SK-N-SH (cell line): ENCODE measurements at regions not wholly inside any gene's neighbourhood (a gene's known extent, or its start where the extent isn't known, plus 50 kb on each side); places are given as distances from the start of the nearest gene placed in this dataset.

ENCODE experiments used
- CTCF ChIA-PET: fragments of 300-600, 350-600 bp; formaldehyde crosslinking; extraction: SDS; loops from one replicate; lab custom pipeline; 2021; lab: Yijun Ruan, JAX
- POLR2A ChIA-PET: fragments of 350-600 bp; sonication (Branson Sonifier 250); formaldehyde crosslinking; extraction: SDS; loops from one replicate; lab custom pipeline; 2020; ENCODE audit warnings: antibody characterized with exemption, inconsistent platforms; lab: Yijun Ruan, JAX
- DNase-seq: peaks from one replicate; pipeline ENCODE4 v3.0.0; 2012
- H2AFZ ChIP-seq: fragments of 200-600 bp; sonication (generic); 2 replicates; pipeline ENCODE4 v1.8.1; 2016; ENCODE audit warnings: antibody characterized with exemption, mild to moderate bottlenecking, low read depth
- H3F3A ChIP-seq: fragments of 200-600 bp; sonication (generic); replicated peaks from 2 replicates; pipeline ENCODE3; 2016; ENCODE audit warnings: antibody characterized with exemption, mild to moderate bottlenecking; ENCODE audit not compliant: insufficient read depth
- H3K27ac ChIP-seq, 2 experiments: fragments of 200-500 bp in 1 of 2; fragments of 200-600 bp in 1 of 2; sonication (Bioruptor generic) in 1 of 2; sonication (generic), shearing (Covaris generic) in 1 of 2; 2 replicates each; pipeline versions ENCODE4 v1.5.1 to v1.6.1; 2014 to 2016; ENCODE audit warnings: low read depth in 2 of 2, inconsistent platforms in 1 of 2, low read length in 1 of 2, mild to moderate bottlenecking in 1 of 2, mixed read lengths in 1 of 2
- H3K27me3 ChIP-seq: fragments of 200-600 bp; sonication (generic), shearing (Covaris generic); 2 replicates; pipeline ENCODE4 v1.6.1; 2016; ENCODE audit warnings: mixed run types; ENCODE audit not compliant: insufficient read depth
- H3K36me3 ChIP-seq, 2 experiments: fragments of 200-500 bp in 1 of 2; fragments of 200-600 bp in 1 of 2; sonication (Bioruptor generic) in 1 of 2; sonication (generic) in 1 of 2; replicated peaks in 1 of 2; 2 replicates each; pipeline versions ENCODE3 to v1.5.1; 2014 to 2016; ENCODE audit warnings: low read length in 1 of 2, mild to moderate bottlenecking in 1 of 2; ENCODE audit not compliant: insufficient read depth in 2 of 2, control insufficient read depth in 1 of 2
- H3K4me1 ChIP-seq, 2 experiments: fragments of 200-500 bp in 1 of 2; fragments of 200-600 bp in 1 of 2; sonication (Bioruptor generic) in 1 of 2; sonication (generic), shearing (Covaris generic) in 1 of 2; 2 replicates each; pipeline versions ENCODE4 v1.5.1 to v1.6.1; 2014 to 2016; ENCODE audit warnings: low read depth in 1 of 2, low read length in 1 of 2, mixed run types in 1 of 2; ENCODE audit not compliant: insufficient read depth in 2 of 2, control insufficient read depth in 1 of 2
- H3K4me2 ChIP-seq: fragments of 200-600 bp; sonication (generic), shearing (Covaris generic); 2 replicates; pipeline ENCODE4 v1.6.1; 2017; ENCODE audit warnings: mixed run types
- H3K4me3 ChIP-seq, 2 experiments: fragments of 200-500 bp in 1 of 2; fragments of 200-600 bp in 1 of 2; sonication (Bioruptor generic) in 1 of 2; sonication (generic), shearing (Covaris generic) in 1 of 2; 2 replicates each; pipeline versions ENCODE4 v1.5.1 to v1.8.1; 2014 to 2016; ENCODE audit warnings: low read depth in 2 of 2, inconsistent platforms in 1 of 2, low read length in 1 of 2, mild to moderate bottlenecking in 1 of 2, mixed read lengths in 1 of 2, moderate library complexity in 1 of 2
- H3K79me2 ChIP-seq: fragments of 200-600 bp; sonication (generic); 2 replicates; pipeline ENCODE4 v1.8.1; 2017; ENCODE audit warnings: mild to moderate bottlenecking; ENCODE audit not compliant: insufficient read depth
- H3K9ac ChIP-seq: fragments of 200-600 bp; sonication (generic); 2 replicates; pipeline ENCODE4 v1.6.1; 2017; ENCODE audit warnings: mixed run types
- H3K9me2 ChIP-seq: fragments of 200-600 bp; sonication (generic); 2 replicates; pipeline ENCODE4 v1.6.1; 2017; ENCODE audit warnings: mixed run types
- H3K9me3 ChIP-seq: fragments of 200-600 bp; sonication (generic); 2 replicates; pipeline ENCODE4 v1.6.1; 2017; ENCODE audit warnings: mixed run types, mild to moderate bottlenecking, moderate library complexity
- H4K20me1 ChIP-seq: fragments of 200-600 bp; sonication (generic); 2 replicates; pipeline ENCODE4 v1.6.1; 2017; ENCODE audit warnings: mild to moderate bottlenecking, mixed run types; ENCODE audit not compliant: insufficient read depth
- CTCF ChIP-seq: fragments of 200-600 bp; sonication (generic); IDR thresholded peaks from 2 replicates; pipeline ENCODE4 v1.6.1; 2017; ENCODE audit warnings: antibody characterized with exemption, mild to moderate bottlenecking, moderate library complexity
- ELF1 ChIP-seq: IDR thresholded peaks from 2 replicates; pipeline ENCODE4 v1.4.0; 2012
- EP300 ChIP-seq, 2 experiments: IDR thresholded peaks; 2 replicates each; pipeline versions ENCODE4 v1.4.0 to v1.6.1; 2012; ENCODE audit warnings: borderline replicate concordance in 1 of 2, low read depth in 1 of 2, low read length in 1 of 2
- EZH2phosphoT487 ChIP-seq: fragments of 200-600 bp; sonication (generic); IDR thresholded peaks from 2 replicates; pipeline ENCODE4 v1.6.1; 2017; ENCODE audit warnings: low read depth, mixed run types, mild to moderate bottlenecking, antibody characterized with exemption, moderate library complexity, borderline replicate concordance
- FOSL2 ChIP-seq: IDR thresholded peaks from 2 replicates; pipeline ENCODE4 v1.4.0; 2012; ENCODE audit warnings: low read depth, mild to moderate bottlenecking, moderate library complexity, borderline replicate concordance
- GABPA ChIP-seq: IDR thresholded peaks from 2 replicates; pipeline ENCODE4 v1.4.0; 2012; ENCODE audit warnings: low read depth, mild to moderate bottlenecking
- GATA2 ChIP-seq: sonication (generic); formaldehyde crosslinking; IDR thresholded peaks from 2 replicates; pipeline ENCODE4 v1.5.0; 2020; ENCODE audit warnings: mild to moderate bottlenecking, missing genetic modification reagents
- IRF3 ChIP-seq: fragments of 150-350 bp; IDR thresholded peaks from 2 replicates; pipeline ENCODE4 v1.6.1; 2016; ENCODE audit warnings: mild to moderate bottlenecking, low read depth, low read length
- JUND ChIP-seq: IDR thresholded peaks from 2 replicates; pipeline ENCODE4 v1.4.0; 2012
- MAX ChIP-seq: IDR thresholded peaks from 2 replicates; pipeline ENCODE4 v1.4.0; 2012; ENCODE audit warnings: low read depth
- MEF2A ChIP-seq: IDR thresholded peaks from 2 replicates; pipeline ENCODE4 v1.4.0; 2012; ENCODE audit warnings: low read depth, borderline replicate concordance
- MXI1 ChIP-seq: IDR thresholded peaks from 2 replicates; pipeline ENCODE4 v1.6.1; 2012; ENCODE audit warnings: mild to moderate bottlenecking, low read depth, low read length, improper control_type of control experiment
- PBX3 ChIP-seq: IDR thresholded peaks from 2 replicates; pipeline ENCODE4; 2012
- POLR2AphosphoS5 ChIP-seq: IDR thresholded peaks from 2 replicates; pipeline ENCODE4 v1.6.1; 2012; ENCODE audit warnings: low read depth, low read length
- RAD21 ChIP-seq: IDR thresholded peaks from 2 replicates; pipeline ENCODE4 v1.6.1; 2012; ENCODE audit warnings: mild to moderate bottlenecking, low read length
- RCOR1 ChIP-seq: fragments of 150-350 bp; IDR thresholded peaks from 2 replicates; pipeline ENCODE4 v1.6.1; 2017; ENCODE audit warnings: antibody characterized with exemption, low read length
- REST ChIP-seq: IDR thresholded peaks from 2 replicates; pipeline ENCODE4 v1.6.1; 2012; ENCODE audit warnings: mild to moderate bottlenecking, low read depth, low read length, moderate library complexity
- RFX5 ChIP-seq: IDR thresholded peaks from 2 replicates; pipeline ENCODE4 v1.6.1; 2012; ENCODE audit warnings: mild to moderate bottlenecking, improper control_type of control experiment, low read length
- SMC3 ChIP-seq: IDR thresholded peaks from 2 replicates; pipeline ENCODE4 v1.6.1; 2012; ENCODE audit warnings: low read depth, low read length, improper control_type of control experiment
- TEAD4 ChIP-seq: IDR thresholded peaks from 2 replicates; pipeline ENCODE4 v1.4.0; 2012; ENCODE audit warnings: mild to moderate bottlenecking, borderline replicate concordance; ENCODE audit not compliant: insufficient read depth
- YY1 ChIP-seq: IDR thresholded peaks from 2 replicates; pipeline ENCODE4 v1.4.0; 2012; ENCODE audit warnings: low read depth, mild to moderate bottlenecking
- WGBS: methylation state at CpG from one replicate; pipeline ENCODE4 v1.1.6; 2017; ENCODE audit warnings: low lambda C conversion rate; 5-methylcytosine and 5-hydroxymethylcytosine counted together

- POLR2A ChIA-PET, result interaction anchor here (0.6 kb wide), 1 partner anchor 18 kb away, joined by 3 read pairs; no protein-coding TSS in a partner anchor
- CTCF ChIA-PET, result no interaction called here
- no peaks in the 10 kb centered on the region for H3K79me2 ChIP-seq
- no peaks in the 10 kb centered on the region for H4K20me1 ChIP-seq
- H2AFZ ChIP-seq, result no peak overlapping the region
- no peak overlapping the region for H3K9ac ChIP-seq
- no peaks in the 10 kb centered on the region for H3K4me1 ChIP-seq
- WGBS, result 13% methylated on average over 1 of the region's 1 CpG
- no peaks in the 10 kb centered on the region for H3K9me2 ChIP-seq
- no peak overlapping the region for H3K4me2 ChIP-seq
- H3K9me3 ChIP-seq, result no peaks in the 10 kb centered on the region
- DNase-seq, result no peak
- TF ChIP-seq RAD21, result no peak
- no peak for TF ChIP-seq MAX
- no peak for TF ChIP-seq RCOR1
- no peak for TF ChIP-seq MEF2A
- no peak for TF ChIP-seq TEAD4
- TF ChIP-seq IRF3, result no peak
- TF ChIP-seq YY1, result no peak
- TF ChIP-seq RFX5, result no peak
- no peak for TF ChIP-seq GATA2 (CRISPR knock-in tag)
- no peak for TF ChIP-seq REST
- TF ChIP-seq ELF1, result no peak
- H3K4me3 ChIP-seq, result no peak overlapping the region
- no peaks in the 10 kb centered on the region for H3K36me3 ChIP-seq
- no peaks in the 10 kb centered on the region for H3K27me3 ChIP-seq
- no peaks in the 10 kb centered on the region for H3F3A ChIP-seq
- H3K27ac ChIP-seq, result no peak overlapping the region
Observed at GRCh38 chr2:122417114-122417513, 661.7 kb downstream of the TSN start.

GRCh38 chr2:122421775-122422174, 666.3 kb downstream of the TSN start:
- H3K36me3 ChIP-seq, result no peaks in the 10 kb centered on the region
- no peaks in the 10 kb centered on the region for H3F3A ChIP-seq
- H3K4me1 ChIP-seq, result no peaks in the 10 kb centered on the region; a peak in 1 of 4 replicates
- H3K4me3 ChIP-seq, result no peak overlapping the region
- TF ChIP-seq PBX3, result no peak
- no peak for TF ChIP-seq IRF3
- no peak for TF ChIP-seq EZH2phosphoT487
- no peak for TF ChIP-seq ELF1
- TF ChIP-seq JUND, result no peak
- no peak for TF ChIP-seq RFX5
- no peak for TF ChIP-seq MEF2A
- TF ChIP-seq EP300 (IDR thresholded peaks at IDR 0.05; ENCODE audit: borderline replicate concordance in 1 of 2, low read depth in 1 of 2, low read length in 1 of 2), result no peak
- TF ChIP-seq FOSL2, result no peak
- no peak for TF ChIP-seq MXI1
- TF ChIP-seq SMC3, result no peak
- TF ChIP-seq POLR2AphosphoS5, result no peak
- no peak for TF ChIP-seq GABPA
- TF ChIP-seq CTCF, result no peak
- no peak for TF ChIP-seq GATA2 (CRISPR knock-in tag)
- TF ChIP-seq, all 33 proteins: peak for 0
- Histone ChIP-seq H3K79me2 (no peaks in the 10 kb centered on the region), H3K9ac (no peak overlapping the region), H3K9me2 (no peaks in the 10 kb centered on the region), H2AFZ (no peak overlapping the region), H3K27me3 (no peaks in the 10 kb centered on the region), H4K20me1 (no peaks in the 10 kb centered on the region), H3K27ac (no peak overlapping the region), H3K9me3 (no peaks in the 10 kb centered on the region), H3K4me2 (no peak overlapping the region)
- ChIA-PET POLR2A (no interaction called here), CTCF (no interaction called here)
- DNase-seq, result no peak
